Fibroblast of villous mesenchyme (primary cell): ENCODE measurements at regions not wholly inside any gene's neighbourhood (a gene's known extent, or its start where the extent isn't known, plus 50 kb on each side); places are given as distances from the start of the nearest gene placed in this dataset.

Experiments
- DNase-seq: peaks from one replicate; pipeline ENCODE4 v3.0.0-alpha.2; 2010; ENCODE audit warnings: low read depth
- H3K4me3 ChIP-seq: 2 replicates; pipeline ENCODE4 v1.5.1; 2011; ENCODE audit warnings: low read depth, mild to moderate bottlenecking, low read length
- CTCF ChIP-seq: IDR thresholded peaks from 2 replicates; pipeline ENCODE4 v1.5.1; 2012; ENCODE audit warnings: low read depth, mild to moderate bottlenecking, low read length; ENCODE audit not compliant: insufficient read depth

GRCh38 chr2:122669627-122670026 is 914.2 kb downstream of the TSN start:
- no peak for DNase-seq
- TF ChIP-seq CTCF = no peak

GRCh38 chr2:122670897-122671296 is 915.4 kb downstream of the TSN start:
- DNase-seq = no peak
- TF ChIP-seq CTCF = no peak

More at GRCh38 chr2:122669627-122670026, 914.2 kb downstream of the TSN start:
- H3K4me3 ChIP-seq = no peak overlapping the region

GRCh38 chr2:122680662-122681061 is 925.2 kb downstream of the TSN start:
- DNase-seq = no peak
- H3K4me3 ChIP-seq = no peak overlapping the region
- no peak for TF ChIP-seq CTCF

More at GRCh38 chr2:122670897-122671296, 915.4 kb downstream of the TSN start:
- H3K4me3 ChIP-seq = no peak overlapping the region

- no peak for TF ChIP-seq CTCF
These were observed 926.2 kb downstream of the TSN start for GRCh38 chr2:122681626-122682025.

GRCh38 chr2:122682356-122682755 is 926.9 kb downstream of the TSN start:
- no peak for TF ChIP-seq CTCF
- no peak for DNase-seq
- no peak overlapping the region for H3K4me3 ChIP-seq

More at GRCh38 chr2:122681626-122682025, 926.2 kb downstream of the TSN start:
- H3K4me3 ChIP-seq = no peak overlapping the region
- no peak for DNase-seq

- H3K4me3 ChIP-seq = no peak overlapping the region
- TF ChIP-seq CTCF = no peak
- no peak for DNase-seq
These were observed 927.6 kb downstream of the TSN start for GRCh38 chr2:122683018-122683417.

GRCh38 chr2:122692400-122693083 is 937.1 kb downstream of the TSN start:
- H3K4me3 ChIP-seq = no peak overlapping the region
- DNase-seq = no peak
- no peak for TF ChIP-seq CTCF
